OCI-LY7 (cell line): ENCODE measurements at regions not wholly inside any gene's neighbourhood (a gene's known extent, or its start where the extent isn't known, plus 50 kb on each side); places are given as distances from the start of the nearest gene placed in this dataset.

Source experiments
- BruUV-seq: library from RNA; stranded (reverse); fragments of 400-500 nt; replicated peaks from 2 replicates; lab custom pipeline; 2021; lab: Mats Ljungman, UMichigan
- CTCF ChIA-PET: fragments of 300-600 bp; sonication (Branson Sonifier 250); formaldehyde crosslinking; loops from one replicate; lab custom pipeline; 2022; ENCODE audit warnings: antibody characterized with exemption; ENCODE audit not compliant: unreplicated experiment; lab: Charles Lee
- POLR2A ChIA-PET: fragments of 300-600 bp; sonication (Branson Sonifier 250); formaldehyde crosslinking; loops from one replicate; lab custom pipeline; 2022; ENCODE audit warnings: antibody characterized with exemption; lab: Charles Lee
- DNase-seq: peaks from one replicate; pipeline ENCODE4 v3.0.0-alpha.2; 2015; ENCODE audit warnings: low spot score
- H2AFZ ChIP-seq: fragments of 200-600 bp; sonication (generic), shearing (Covaris generic); 2 replicates; pipeline ENCODE4 v1.6.1; 2014; ENCODE audit warnings: mild to moderate bottlenecking, antibody characterized with exemption, low read length, moderate library complexity
- H3K27ac ChIP-seq: fragments of 200-600 bp; sonication (generic); 2 replicates; pipeline ENCODE4 v1.5.1; 2014; ENCODE audit warnings: mixed run types, low read depth, mild to moderate bottlenecking, moderate library complexity, low read length, inconsistent platforms; ENCODE audit not compliant: poor library complexity, severe bottlenecking
- H3K36me3 ChIP-seq: fragments of 200-600 bp; sonication (generic); 2 replicates; pipeline ENCODE4 v1.6.1; 2014; ENCODE audit warnings: mild to moderate bottlenecking, antibody characterized with exemption, low read length, moderate library complexity, mixed read lengths; ENCODE audit not compliant: insufficient read depth
- H3K4me1 ChIP-seq: fragments of 200-600 bp; sonication (generic); 2 replicates; pipeline ENCODE4 v1.5.1; 2014; ENCODE audit warnings: mild to moderate bottlenecking, low read length; ENCODE audit not compliant: insufficient read depth, poor library complexity, severe bottlenecking
- H3K4me2 ChIP-seq: fragments of 200-600 bp; sonication (generic); 2 replicates; pipeline ENCODE4 v1.6.1; 2014; ENCODE audit warnings: mild to moderate bottlenecking, low read length
- H3K4me3 ChIP-seq: fragments of 200-600 bp; sonication (generic); 2 replicates; pipeline ENCODE4 v1.5.1; 2014; ENCODE audit warnings: mild to moderate bottlenecking, low read depth, low read length; ENCODE audit not compliant: poor library complexity, severe bottlenecking
- H3K79me2 ChIP-seq: fragments of 200-600 bp; sonication (generic); 2 replicates; pipeline ENCODE4 v1.6.1; 2016; ENCODE audit warnings: low read depth, mild to moderate bottlenecking, low read length, moderate library complexity, mixed read lengths; ENCODE audit not compliant: insufficient read depth
- H3K9me2 ChIP-seq: fragments of 200-600 bp; sonication (generic); 2 replicates; pipeline ENCODE4 v1.6.1; 2016; ENCODE audit warnings: mild to moderate bottlenecking, low read length, mixed read lengths; ENCODE audit not compliant: insufficient read depth
- H3K9me3 ChIP-seq: fragments of 200-600 bp; sonication (generic); 2 replicates; pipeline ENCODE4 v1.6.1; 2014; ENCODE audit warnings: mild to moderate bottlenecking, mixed run types, low read length, mixed read lengths
- H4K20me1 ChIP-seq: fragments of 200-600 bp; sonication (generic); 2 replicates; pipeline ENCODE4 v1.6.1; 2014; ENCODE audit warnings: mild to moderate bottlenecking, antibody characterized with exemption, low read length, moderate library complexity, mixed read lengths; ENCODE audit not compliant: insufficient read depth
- CTCF ChIP-seq: fragments of 200-600 bp; sonication (generic); conservative IDR thresholded peaks from 2 replicates; pipeline ENCODE4 v1.5.1; 2014; ENCODE audit warnings: mild to moderate bottlenecking, antibody characterized with exemption, low read length, moderate library complexity, mixed read lengths
- EZH2phosphoT487 ChIP-seq: fragments of 200-600 bp; sonication (generic); IDR thresholded peaks from 2 replicates; pipeline ENCODE4 v1.6.1; 2018; ENCODE audit warnings: low read depth, borderline replicate concordance, mild to moderate bottlenecking, mixed run types, antibody characterized with exemption, low read length, moderate library complexity, mixed read lengths
- intact Hi-C: fragments of 100-400 bp; cut with micrococcal nuclease; formaldehyde crosslinking; loops from one replicate; pipeline ENCODE4 v1.10.0; 2022; ENCODE audit not compliant: unreplicated experiment

- no peak for TF ChIP-seq EZH2phosphoT487
- TF ChIP-seq CTCF = no peak
- Histone ChIP-seq H3K9me2 (no peaks in the 10 kb centered on the region), H3K4me2 (no peak overlapping the region), H4K20me1 (no peaks in the 10 kb centered on the region), H3K4me1 (no peaks in the 10 kb centered on the region), H3K27ac (no peak overlapping the region), H3K79me2 (no peaks in the 10 kb centered on the region), H3K9me3 (no peaks in the 10 kb centered on the region), H3K4me3 (no peak overlapping the region), H2AFZ (no peak overlapping the region), H3K36me3 (no peaks in the 10 kb centered on the region)
- intact Hi-C loops = no loop called here
- ChIA-PET CTCF (no interaction called here), POLR2A (interaction anchor here (0.6 to 1.0 kb wide), 4 partner anchors 47 to 183 kb away, joined by 3 to 4 read pairs (median 3); no protein-coding TSS in a partner anchor)
- DNase-seq = no peak
- no TSS peak for BruUV-seq
Measured at GRCh38 chr2:18662689-18663088, 73.3 kb upstream of the NT5C1B start.

- intact Hi-C loops = no loop called here
- Histone ChIP-seq H3K36me3 (no peaks in the 10 kb centered on the region), H3K79me2 (no peaks in the 10 kb centered on the region), H3K4me3 (no peak overlapping the region), H4K20me1 (no peaks in the 10 kb centered on the region), H2AFZ (no peak overlapping the region), H3K9me2 (no peaks in the 10 kb centered on the region), H3K4me2 (no peak overlapping the region), H3K27ac (no peak overlapping the region), H3K9me3 (no peaks in the 10 kb centered on the region), H3K4me1 (no peaks in the 10 kb centered on the region)
- POLR2A ChIA-PET = no interaction called here
- CTCF ChIA-PET = no interaction called here
- no peak for TF ChIP-seq EZH2phosphoT487
- TF ChIP-seq CTCF = no peak
- BruUV-seq = no TSS peak
- no peak for DNase-seq
Measured at GRCh38 chr2:18659915-18660314, 70.5 kb upstream of the NT5C1B start.

GRCh38 chr2:18656048-18656447 is 66.7 kb upstream of the NT5C1B start:
- no peak overlapping the region for H2AFZ ChIP-seq
- H3K27ac ChIP-seq = no peak overlapping the region
- no peak overlapping the region for H3K4me3 ChIP-seq
- H3K9me3 ChIP-seq = no peaks in the 10 kb centered on the region
- CTCF ChIA-PET = no interaction called here
- no TSS peak for BruUV-seq
- POLR2A ChIA-PET = no interaction called here
- intact Hi-C loops = no loop called here
- H3K4me2 ChIP-seq = no peak overlapping the region
- TF ChIP-seq CTCF (no peak), EZH2phosphoT487 (no peak)
- no peaks in the 10 kb centered on the region for H3K4me1 ChIP-seq
- no peaks in the 10 kb centered on the region for H3K36me3 ChIP-seq
- no peaks in the 10 kb centered on the region for H3K9me2 ChIP-seq
- H4K20me1 ChIP-seq = no peaks in the 10 kb centered on the region
- no peak for DNase-seq
- no peaks in the 10 kb centered on the region for H3K79me2 ChIP-seq
